Upper lobe of left lung (tissue), 4 donors: ENCODE measurements at regions not wholly inside any gene's neighbourhood (a gene's known extent, or its start where the extent isn't known, plus 50 kb on each side); places are given as distances from the start of the nearest gene placed in this dataset.

Experiments
- POLR2AphosphoS5 ChIP-seq, 2 donors: sonication (generic); formaldehyde crosslinking; IDR thresholded peaks; one replicate each; pipeline ENCODE4 v1.5.1; 2017; ENCODE audit warnings: antibody characterized with exemption in 2 of 2
- TF ChIP-seq, protein P1 (sequence below), 6 experiments: fragments of 450-650 bp in 4 of 6; fragments of 200-600 bp in 2 of 6; sonication (generic) in 2 of 6; IDR thresholded peaks; one replicate each; pipeline ENCODE4 v1.5.1; 2016 to 2019; ENCODE audit warnings: antibody characterized with exemption in 6 of 6

DNA sequence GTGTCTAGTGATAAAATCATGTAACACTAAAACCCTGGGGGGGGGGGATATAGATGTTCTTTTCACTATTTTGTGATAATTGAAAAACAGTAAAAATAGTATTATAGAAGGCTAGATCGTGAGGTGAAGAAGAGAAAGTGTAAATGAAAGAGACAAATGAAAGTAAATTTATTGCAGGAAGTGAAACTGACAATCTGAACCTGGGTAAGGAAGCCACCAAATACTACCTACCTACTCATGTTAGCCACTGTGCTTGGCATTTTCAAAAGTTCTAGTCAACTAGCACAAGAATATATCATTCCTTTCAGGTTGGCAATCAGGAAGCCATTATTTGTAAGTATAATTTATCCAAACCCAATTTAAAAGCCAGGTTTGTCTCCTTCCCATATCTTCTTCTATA is 1366.1 kb downstream of the FAM133A start:
- TF ChIP-seq, protein P1, sequence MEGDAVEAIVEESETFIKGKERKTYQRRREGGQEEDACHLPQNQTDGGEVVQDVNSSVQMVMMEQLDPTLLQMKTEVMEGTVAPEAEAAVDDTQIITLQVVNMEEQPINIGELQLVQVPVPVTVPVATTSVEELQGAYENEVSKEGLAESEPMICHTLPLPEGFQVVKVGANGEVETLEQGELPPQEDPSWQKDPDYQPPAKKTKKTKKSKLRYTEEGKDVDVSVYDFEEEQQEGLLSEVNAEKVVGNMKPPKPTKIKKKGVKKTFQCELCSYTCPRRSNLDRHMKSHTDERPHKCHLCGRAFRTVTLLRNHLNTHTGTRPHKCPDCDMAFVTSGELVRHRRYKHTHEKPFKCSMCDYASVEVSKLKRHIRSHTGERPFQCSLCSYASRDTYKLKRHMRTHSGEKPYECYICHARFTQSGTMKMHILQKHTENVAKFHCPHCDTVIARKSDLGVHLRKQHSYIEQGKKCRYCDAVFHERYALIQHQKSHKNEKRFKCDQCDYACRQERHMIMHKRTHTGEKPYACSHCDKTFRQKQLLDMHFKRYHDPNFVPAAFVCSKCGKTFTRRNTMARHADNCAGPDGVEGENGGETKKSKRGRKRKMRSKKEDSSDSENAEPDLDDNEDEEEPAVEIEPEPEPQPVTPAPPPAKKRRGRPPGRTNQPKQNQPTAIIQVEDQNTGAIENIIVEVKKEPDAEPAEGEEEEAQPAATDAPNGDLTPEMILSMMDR (IDR thresholded peaks at IDR 0.05) = no peak
- TF ChIP-seq POLR2AphosphoS5 (IDR thresholded peaks at IDR 0.05) = no peak
